GM12874 (cell line): ENCODE measurements at regions not wholly inside any gene's neighbourhood (a gene's known extent, or its start where the extent isn't known, plus 50 kb on each side); places are given as distances from the start of the nearest gene placed in this dataset.

ENCODE experiments used
- CTCF ChIP-seq: IDR thresholded peaks from 2 replicates; pipeline ENCODE4 v1.5.1; 2011; ENCODE audit warnings: low read depth, mild to moderate bottlenecking, control low read depth, low read length, moderate library complexity; ENCODE audit not compliant: insufficient read depth

- no peak for TF ChIP-seq CTCF
Measured at GRCh38 chr10:120048391-120048790, 155.9 kb downstream of the SEC23IP start.

DNA sequence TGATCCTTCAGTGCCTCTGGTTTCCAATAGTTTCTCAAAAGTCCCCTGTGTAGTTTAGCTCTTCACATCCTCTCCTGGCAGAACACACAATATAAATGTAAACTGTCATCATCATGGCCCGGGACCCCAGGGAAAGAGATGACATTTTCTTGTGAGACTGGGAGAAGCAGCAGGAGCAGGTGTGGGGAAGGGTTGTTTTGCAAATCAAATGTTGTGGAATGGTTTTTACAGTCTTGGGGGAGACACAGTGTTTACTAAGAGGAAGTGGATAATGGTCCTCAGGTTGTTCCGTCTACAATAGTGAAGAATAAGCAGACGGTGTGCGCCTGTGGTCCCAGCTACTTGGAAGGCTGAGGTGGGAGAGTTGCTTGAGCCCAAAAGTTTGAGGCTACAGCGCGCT is 159.1 kb downstream of the SEC23IP start:
- TF ChIP-seq CTCF = no peak

GRCh38 chr10:120052964-120053702 is 160.6 kb downstream of the SEC23IP start:
- no peak for TF ChIP-seq CTCF

DNA sequence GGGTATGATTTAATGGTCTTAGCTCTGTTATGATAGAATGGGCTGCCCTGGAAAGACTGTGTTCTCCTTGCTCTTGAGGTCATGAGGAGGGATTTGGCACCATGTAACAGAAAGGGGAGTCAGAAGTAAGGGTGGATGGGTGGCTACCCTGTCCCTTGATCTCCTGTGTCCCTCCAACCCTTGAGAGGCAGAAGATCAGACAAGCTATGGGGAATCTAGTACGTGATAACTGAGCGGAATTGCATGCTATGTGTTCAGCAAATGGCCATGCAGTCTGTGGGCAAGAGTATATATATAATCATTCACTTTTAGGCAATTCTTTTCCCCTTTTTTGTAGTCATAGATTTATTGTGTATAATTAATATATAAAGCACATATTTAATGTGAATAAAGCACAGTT is 174.9 kb downstream of the SEC23IP start:
- no peak for TF ChIP-seq CTCF

DNA sequence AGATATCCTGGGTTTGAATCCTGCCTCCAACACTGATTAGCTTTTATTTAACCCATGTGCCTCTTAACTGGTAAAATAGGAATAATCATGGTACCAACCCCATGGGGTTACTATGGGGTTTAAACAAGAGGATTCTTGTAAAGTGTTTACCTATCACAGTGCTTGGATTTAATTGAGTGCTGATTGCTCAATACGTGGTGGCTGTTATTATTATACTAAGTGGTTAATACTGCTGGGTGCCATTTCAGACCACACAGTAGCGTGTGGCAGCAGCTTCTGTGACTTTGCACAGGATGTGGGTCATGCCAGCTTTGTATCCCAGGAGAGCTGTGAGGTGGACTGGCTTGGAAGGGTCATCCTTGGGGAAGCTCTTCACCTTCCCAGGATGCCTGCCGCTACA is 177.2 kb downstream of the SEC23IP start:
- TF ChIP-seq CTCF = no peak

- no peak for TF ChIP-seq CTCF
Measured at GRCh38 chr10:120075349-120075748, 182.8 kb downstream of the SEC23IP start.

GRCh38 chr10:120076996-120077706 is 184.6 kb downstream of the SEC23IP start:
- TF ChIP-seq CTCF = no peak
